H1 (cell line): ENCODE measurements at regions not wholly inside any gene's neighbourhood (a gene's known extent, or its start where the extent isn't known, plus 50 kb on each side); places are given as distances from the start of the nearest gene placed in this dataset.

Experiments
- CTCF ChIA-PET: fragments of 300-600 bp; sonication (Branson Sonifier 250); formaldehyde crosslinking; loops from one replicate; lab custom pipeline; 2021; ENCODE audit not compliant: partially characterized antibody; lab: Charles Lee
- POLR2A ChIA-PET: fragments of 300-600 bp; sonication (Branson Sonifier 250); formaldehyde crosslinking; loops from one replicate; lab custom pipeline; 2021; ENCODE audit warnings: inconsistent platforms; ENCODE audit not compliant: partially characterized antibody; lab: Charles Lee
- DNase-seq, 2 experiments: peaks; one replicate each; pipeline versions ENCODE4 v3.0.0 to v3.0.0-alpha.2; 2010 to 2022; ENCODE audit warnings: low spot score in 2 of 2, low read depth in 1 of 2, mixed read lengths in 1 of 2
- FAIRE-seq: peaks from 2 replicates; lab custom pipeline; 2011; peaks lifted over from hg19 to GRCh38; lab: Jason Lieb, UNC
- H2AFZ ChIP-seq: 2 replicates; pipeline ENCODE4 v1.8.1; 2012; ENCODE audit warnings: low read length, inconsistent platforms
- H2AK5ac ChIP-seq: 2 replicates; pipeline ENCODE4 v1.6.1; 2013; ENCODE audit warnings: low read depth, low read length
- H2BK120ac ChIP-seq: replicated peaks from 2 replicates; pipeline ENCODE3; 2013; ENCODE audit warnings: low read depth, low read length, inconsistent platforms
- H2BK12ac ChIP-seq: 2 replicates; pipeline ENCODE4 v1.6.1; 2013; ENCODE audit warnings: low read depth, low read length
- H2BK15ac ChIP-seq: 2 replicates; pipeline ENCODE4 v1.6.1; 2013; ENCODE audit warnings: low read length
- H2BK20ac ChIP-seq: 2 replicates; pipeline ENCODE4 v1.6.1; 2013; ENCODE audit warnings: low read length
- H2BK5ac ChIP-seq: 2 replicates; pipeline ENCODE4 v1.6.1; 2013; ENCODE audit warnings: low read depth, low read length
- H3K14ac ChIP-seq: 2 replicates; pipeline ENCODE4 v1.6.1; 2013; ENCODE audit warnings: inconsistent platforms; ENCODE audit not compliant: insufficient read length
- H3K18ac ChIP-seq: 2 replicates; pipeline ENCODE4 v1.6.1; 2013; ENCODE audit warnings: low read length; ENCODE audit errors: extremely low read depth
- H3K23ac ChIP-seq: 2 replicates; pipeline ENCODE4 v1.6.1; 2013; ENCODE audit warnings: inconsistent platforms; ENCODE audit not compliant: insufficient read length
- H3K23me2 ChIP-seq: 2 replicates; pipeline ENCODE4 v1.6.1; 2013; ENCODE audit warnings: low read depth, low read length
- H3K27ac ChIP-seq: 2 replicates; pipeline ENCODE4 v1.6.1; 2011; ENCODE audit warnings: low read depth, low read length, inconsistent platforms
- H3K27me3 ChIP-seq, 4 experiments: replicated peaks in 1 of 4; 1 replicate in 1 of 4; 2 replicates in 3 of 4; pipeline versions ENCODE4 v1.6.1 to v1.8.1; 2011 to 2013; ENCODE audit warnings: low read length in 3 of 4, mild to moderate bottlenecking in 3 of 4, inconsistent platforms in 2 of 4, mixed read lengths in 2 of 4, moderate library complexity in 1 of 4; ENCODE audit not compliant: control insufficient read depth in 3 of 4, insufficient read depth in 3 of 4; ENCODE audit errors: extremely low read depth in 1 of 4
- H3K36me3 ChIP-seq, 4 experiments: 2 replicates each; pipeline versions ENCODE4 v1.6.1 to v1.8.1; 2011 to 2013; ENCODE audit warnings: mild to moderate bottlenecking in 4 of 4, low read length in 3 of 4, moderate library complexity in 2 of 4, control low read depth in 1 of 4, inconsistent platforms in 1 of 4; ENCODE audit not compliant: insufficient read depth in 4 of 4, control insufficient read depth in 2 of 4
- H3K4ac ChIP-seq: replicated peaks from 2 replicates; pipeline ENCODE3; 2013; ENCODE audit warnings: low read length, low read depth, mixed read lengths, inconsistent platforms; ENCODE audit not compliant: insufficient read length
- H3K4me1 ChIP-seq, 4 experiments: replicated peaks in 1 of 4; 1 replicate in 1 of 4; 2 replicates in 3 of 4; pipeline versions ENCODE4 v1.6.1 to v1.8.1; 2011 to 2013; ENCODE audit warnings: low read length in 3 of 4, inconsistent platforms in 2 of 4, mixed read lengths in 1 of 4; ENCODE audit not compliant: insufficient read depth in 4 of 4, control insufficient read depth in 3 of 4
- H3K4me2 ChIP-seq, 2 experiments: 2 replicates each; pipeline versions ENCODE4 v1.6.1 to v1.8.1; 2011 to 2013; ENCODE audit warnings: low read depth in 2 of 2, low read length in 2 of 2, control low read depth in 1 of 2, inconsistent platforms in 1 of 2, mild to moderate bottlenecking in 1 of 2; ENCODE audit not compliant: insufficient read depth in 1 of 2
- H3K4me3 ChIP-seq, 4 experiments: fragments of 200-600, 300-600 bp in 1 of 4; sonication (generic), shearing (Covaris generic), sonication (Bioruptor Twin) in 1 of 4; 2 replicates each; pipeline versions ENCODE4 v1.5.1 to v1.8.1; 2011 to 2016; ENCODE audit warnings: low read length in 4 of 4, low read depth in 3 of 4, control low read depth in 2 of 4, inconsistent platforms in 2 of 4, mild to moderate bottlenecking in 2 of 4, mixed read lengths in 1 of 4, moderate library complexity in 1 of 4; ENCODE audit not compliant: insufficient read depth in 2 of 4; ENCODE audit errors: extremely low read depth in 1 of 4
- H3K56ac ChIP-seq: replicated peaks from 2 replicates; pipeline ENCODE3; 2013; ENCODE audit warnings: low read depth, mild to moderate bottlenecking, mixed read lengths, low read length, inconsistent platforms; ENCODE audit not compliant: insufficient read length
- H3K79me1 ChIP-seq: 2 replicates; pipeline ENCODE4 v1.6.1; 2013; ENCODE audit warnings: low read depth, low read length, control low read depth
- H3K79me2 ChIP-seq, 2 experiments: 2 replicates each; pipeline versions ENCODE4 v1.6.1 to v1.8.1; 2012 to 2013; ENCODE audit warnings: low read length in 2 of 2, mild to moderate bottlenecking in 2 of 2, inconsistent platforms in 1 of 2; ENCODE audit not compliant: insufficient read depth in 2 of 2, control insufficient read depth in 1 of 2
- H3K9ac ChIP-seq, 4 experiments: replicated peaks in 1 of 4; 1 replicate in 1 of 4; 2 replicates in 3 of 4; pipeline versions ENCODE4 v1.6.1 to v1.8.1; 2011 to 2013; ENCODE audit warnings: low read depth in 3 of 4, low read length in 3 of 4, control low read depth in 2 of 4, mild to moderate bottlenecking in 2 of 4, moderate library complexity in 2 of 4, inconsistent platforms in 1 of 4; ENCODE audit errors: extremely low read depth in 1 of 4
- H3K9me3 ChIP-seq, 2 experiments: 2 replicates each; pipeline versions ENCODE4 v1.6.1 to v1.8.1; 2012 to 2013; ENCODE audit warnings: mild to moderate bottlenecking in 2 of 2, moderate library complexity in 2 of 2, control low read depth in 1 of 2, inconsistent platforms in 1 of 2, low read depth in 1 of 2, low read length in 1 of 2, mixed read lengths in 1 of 2; ENCODE audit not compliant: insufficient read depth in 2 of 2
- H4K20me1 ChIP-seq, 2 experiments: replicated peaks in 1 of 2; 2 replicates each; pipeline versions ENCODE3 to v1.8.1; 2011 to 2013; ENCODE audit warnings: inconsistent platforms in 2 of 2, low read length in 2 of 2, mild to moderate bottlenecking in 1 of 2; ENCODE audit not compliant: insufficient read depth in 2 of 2, control insufficient read depth in 1 of 2
- H4K5ac ChIP-seq: 2 replicates; pipeline ENCODE4 v1.6.1; 2013; ENCODE audit warnings: low read length, low read depth, mixed read lengths, inconsistent platforms; ENCODE audit not compliant: insufficient read length
- H4K8ac ChIP-seq: 2 replicates; pipeline ENCODE4 v1.8.0; 2013; ENCODE audit warnings: mild to moderate bottlenecking, moderate library complexity, low read length, inconsistent platforms; ENCODE audit not compliant: insufficient read depth; ENCODE audit errors: extremely low read depth
- H4K91ac ChIP-seq: replicated peaks from 2 replicates; pipeline ENCODE3; 2013; ENCODE audit warnings: low read length, mixed read lengths, inconsistent platforms; ENCODE audit not compliant: insufficient read length
- ASH2L ChIP-seq: fragments of 200-600, 300-600 bp; sonication (generic); IDR thresholded peaks from one replicate; pipeline ENCODE4 v1.7.1; 2017; ENCODE audit warnings: low read length
- CEBPB ChIP-seq: IDR thresholded peaks from 2 replicates; pipeline ENCODE4 v1.6.1; 2012; ENCODE audit warnings: low read depth, low read length
- KDM1A ChIP-seq: fragments of 200-600, 300-600 bp; sonication (generic); IDR thresholded peaks from 2 replicates; pipeline ENCODE4 v1.7.1; 2016; ENCODE audit warnings: mild to moderate bottlenecking, low read length, borderline replicate concordance
- RXRA ChIP-seq: IDR thresholded peaks from 2 replicates; pipeline ENCODE4 v1.6.1; 2011; ENCODE audit warnings: low read depth, mild to moderate bottlenecking, low read length, moderate library complexity; ENCODE audit not compliant: insufficient read depth
- SP4 ChIP-seq: IDR thresholded peaks from 2 replicates; pipeline ENCODE4 v1.6.1; 2012; ENCODE audit warnings: low read length, inconsistent platforms
- WGBS, 2 experiments: shearing (Covaris generic) in 1 of 2; methylation state at CpG; one replicate each; pipeline versions ENCODE4 v1.1.6 to v1.1.7; 2013 to 2015; ENCODE audit warnings: low lambda C conversion rate in 2 of 2, mixed read lengths in 2 of 2, inconsistent platforms in 1 of 2, low coverage in 1 of 2, missing lambda C conversion rate in 1 of 2; ENCODE audit not compliant: insufficient replicate concordance in 2 of 2, insufficient coverage in 1 of 2, insufficient read length in 1 of 2; ENCODE audit errors: extremely low coverage in 1 of 2, missing lambda C conversion rate in 1 of 2; 5-methylcytosine and 5-hydroxymethylcytosine counted together

GRCh38 chr15:72936237-72936636 lies 116.0 kb upstream of the NEO1 start:
- Histone ChIP-seq H3K56ac (no peak overlapping the region), H3K27me3 (no peaks in the 10 kb centered on the region), H3K9me3 (no peaks in the 10 kb centered on the region), H3K79me1 (no peaks in the 10 kb centered on the region), H3K14ac (no peak overlapping the region), H4K91ac (no peak overlapping the region), H2BK120ac (no peak overlapping the region), H3K4ac (no peak overlapping the region), H3K79me2 (no peaks in the 10 kb centered on the region), H3K4me2 (no peak overlapping the region), H2AFZ (no peak overlapping the region), H2BK15ac (no peak overlapping the region), H3K36me3 (no peaks in the 10 kb centered on the region), H4K5ac (no peak overlapping the region), H2BK5ac (no peak overlapping the region), H2AK5ac (no peak overlapping the region), H3K23ac (no peak overlapping the region), H4K8ac (no peak overlapping the region), H2BK20ac (no peak overlapping the region), H3K18ac (no peak overlapping the region), H4K20me1 (no peaks in the 10 kb centered on the region), H3K23me2 (no peaks in the 10 kb centered on the region), H2BK12ac (no peak overlapping the region), H3K27ac (no peak overlapping the region), H3K9ac (no peak overlapping the region), H3K4me1 (peaks cover 0 to 2% (median 0%) of the 10 kb centered on the region in 4 experiments; a peak in 2 of 7 replicates), H3K4me3 (no peak overlapping the region)
- no peak for DNase-seq
- WGBS, 2 experiments: 94% methylated on average over 4 of the region's 4 CpGs; no CpG with 5 or more reads in 1 of the 2 experiments
- CTCF ChIA-PET: no interaction called here
- FAIRE-seq: no peak
- no peak for TF ChIP-seq RXRA
- TF ChIP-seq SP4: no peak
- TF ChIP-seq ASH2L: no peak
- TF ChIP-seq KDM1A: no peak
- TF ChIP-seq CEBPB: no peak
- POLR2A ChIA-PET: no interaction called here
